GM12878 (cell line): ENCODE measurements at regions not wholly inside any gene's neighbourhood (a gene's known extent, or its start where the extent isn't known, plus 50 kb on each side); places are given as distances from the start of the nearest gene placed in this dataset.

Experiments
- ATAC-seq: fragments of 200-7000 bp; cut with Tn5 transposase; 3 replicates; pipeline ENCODE4 v1.9.1; 2020; ENCODE audit warnings: mild to moderate bottlenecking, moderate library complexity
- BruUV-seq: library from RNA; stranded (reverse); fragments of 400-500 nt; replicated peaks from 2 replicates; lab custom pipeline; 2021; lab: Mats Ljungman, UMichigan
- CTCF ChIA-PET: fragments of 300-600 bp; sonication (Branson Sonifier 250); formaldehyde crosslinking; extraction: SDS; loops from one replicate; lab custom pipeline; 2021; ENCODE audit warnings: inconsistent platforms; lab: Yijun Ruan, JAX
- POLR2A ChIA-PET: fragments of 350-600 bp; formaldehyde crosslinking; extraction: SDS; loops from one replicate; lab custom pipeline; 2021; ENCODE audit warnings: inconsistent platforms; lab: Charles Lee
- RAD21 ChIA-PET: fragments of 300-600 bp; sonication (Branson Sonifier 250); formaldehyde crosslinking; loops from one replicate; lab custom pipeline; 2023; ENCODE audit warnings: antibody characterized with exemption; ENCODE audit not compliant: unreplicated experiment; lab: Charles Lee
- SMC1A ChIA-PET: fragments of 300-600 bp; sonication (Branson Sonifier 250); formaldehyde crosslinking; loops from one replicate; lab custom pipeline; 2023; ENCODE audit not compliant: unreplicated experiment, uncharacterized antibody; lab: Charles Lee
- DNase-seq: peaks from one replicate; pipeline ENCODE4 v3.0.0-alpha.2; 2011; ENCODE audit warnings: low read depth, low spot score
- FAIRE-seq: peaks from 3 replicates; lab custom pipeline; 2011; peaks lifted over from hg19 to GRCh38; lab: Jason Lieb, UNC
- H2AFZ ChIP-seq: 2 replicates; pipeline ENCODE4 v1.6.0; 2011; ENCODE audit warnings: low read depth, low read length, control low read depth; ENCODE audit not compliant: control insufficient read depth
- H3K27ac ChIP-seq: 2 replicates; pipeline ENCODE4 v1.5.1; 2011; ENCODE audit warnings: control low read depth; ENCODE audit not compliant: control insufficient read depth, insufficient read depth
- H3K27me3 ChIP-seq, 2 experiments: replicated peaks in 1 of 2; 2 replicates each; pipeline versions ENCODE4 v1.6.0 to v1.6.1; 2011; ENCODE audit warnings: low read length in 1 of 2; ENCODE audit not compliant: control insufficient read depth in 2 of 2, insufficient read depth in 2 of 2
- H3K36me3 ChIP-seq, 2 experiments: 2 replicates each; pipeline ENCODE4 v1.5.1; 2011; ENCODE audit warnings: low read length in 1 of 2; ENCODE audit not compliant: control insufficient read depth in 2 of 2, insufficient read depth in 2 of 2
- H3K4me1 ChIP-seq: 2 replicates; pipeline ENCODE4 v1.6.1; 2011; ENCODE audit warnings: mild to moderate bottlenecking, low read length, moderate library complexity, mixed read lengths; ENCODE audit not compliant: control insufficient read depth, insufficient read depth
- H3K4me2 ChIP-seq: 2 replicates; pipeline ENCODE4 v1.6.0; 2011; ENCODE audit warnings: control low read depth; ENCODE audit not compliant: control insufficient read depth, insufficient read depth
- H3K4me3 ChIP-seq: fragments of 200-600 bp; sonication (generic); 2 replicates; pipeline ENCODE4 v1.5.1; 2016
- H3K79me2 ChIP-seq: 2 replicates; pipeline ENCODE4 v1.6.0; 2011; ENCODE audit warnings: low read length; ENCODE audit not compliant: control insufficient read depth, insufficient read depth
- H3K9ac ChIP-seq: 2 replicates; pipeline ENCODE4 v1.8.0; 2011; ENCODE audit warnings: low read length, control low read depth, mixed read lengths; ENCODE audit not compliant: control insufficient read depth, insufficient read depth
- H3K9me3 ChIP-seq: replicated peaks from 3 replicates; pipeline ENCODE4 v1.5.1; 2011; ENCODE audit warnings: mild to moderate bottlenecking, low read length; ENCODE audit not compliant: control insufficient read depth, insufficient read depth
- H4K20me1 ChIP-seq: 2 replicates; pipeline ENCODE4 v1.6.0; 2011; ENCODE audit not compliant: control insufficient read depth, insufficient read depth
- CHD1 ChIP-seq: IDR thresholded peaks from 2 replicates; pipeline ENCODE4 v1.6.1; 2012; ENCODE audit warnings: low read depth, low read length, improper control_type of control experiment
- CHD4 ChIP-seq: fragments of 200-600 bp; sonication (generic); IDR thresholded peaks from 2 replicates; pipeline ENCODE4 v1.6.1; 2016; ENCODE audit warnings: mild to moderate bottlenecking
- CREB1 ChIP-seq: IDR thresholded peaks from 2 replicates; pipeline ENCODE4 v1.6.1; 2012; ENCODE audit warnings: low read depth, mild to moderate bottlenecking, inconsistent platforms
- FOS ChIP-seq: IDR thresholded peaks from 3 replicates; pipeline ENCODE4 v1.6.1; 2011; ENCODE audit warnings: borderline replicate concordance; ENCODE audit not compliant: insufficient read length; ENCODE audit errors: extremely low read depth
- FOXK2 ChIP-seq: fragments of 450-650 bp; IDR thresholded peaks from 2 replicates; pipeline ENCODE4 v1.6.1; 2017; ENCODE audit warnings: mild to moderate bottlenecking, moderate library complexity
- HDAC6 ChIP-seq: fragments of 200-600 bp; sonication (generic); IDR thresholded peaks from one replicate; pipeline ENCODE4 v1.8.0; 2017; ENCODE audit warnings: antibody characterized with exemption; ENCODE audit not compliant: unreplicated experiment
- STAT3 ChIP-seq: IDR thresholded peaks from 2 replicates; pipeline ENCODE4 v1.6.1; 2011; ENCODE audit warnings: low read depth, low read length, improper control_type of control experiment
- TBL1XR1 ChIP-seq: IDR thresholded peaks from 2 replicates; pipeline ENCODE4 v1.6.1; 2012; ENCODE audit warnings: low read depth, low read length, improper control_type of control experiment
- ZBED1 ChIP-seq: IDR thresholded peaks from 2 replicates; pipeline ENCODE4 v1.6.1; 2016; ENCODE audit warnings: borderline replicate concordance
- WGBS: methylation state at CpG from one replicate; pipeline ENCODE4 v1.1.6; 2016; ENCODE audit warnings: low lambda C conversion rate; ENCODE audit not compliant: insufficient replicate concordance, insufficient coverage; ENCODE audit errors: missing lambda C conversion rate; 5-methylcytosine and 5-hydroxymethylcytosine counted together
- in situ Hi-C: fragments of 300-500 bp; cut with MboI; formaldehyde crosslinking; loops from 9 replicates; pipeline ENCODE4 v1.14.3; 2018; ENCODE audit warnings: mixed read lengths
- intact Hi-C: fragments of 100-400 bp; cut with micrococcal nuclease; formaldehyde crosslinking; loops from one replicate; pipeline ENCODE4 v1.14.2; 2022; ENCODE audit not compliant: unreplicated experiment
- TF ChIP-seq, protein P1 (sequence below): fragments of 450-650 bp; conservative IDR thresholded peaks from 2 replicates; pipeline ENCODE4 v1.6.1; 2017; ENCODE audit warnings: mild to moderate bottlenecking, moderate library complexity
- TF ChIP-seq, protein P2 (sequence below), 3 experiments: IDR thresholded peaks in 2 of 3; conservative IDR thresholded peaks in 1 of 3; 2 replicates each; pipeline ENCODE4 v1.5.1; 2011; ENCODE audit warnings: low read depth in 3 of 3, low read length in 3 of 3, mild to moderate bottlenecking in 3 of 3, control low read depth in 2 of 3, moderate library complexity in 2 of 3, inconsistent platforms in 1 of 3, mixed read lengths in 1 of 3; ENCODE audit not compliant: control insufficient read depth in 2 of 3, insufficient read depth in 1 of 3; ENCODE audit errors: extremely low read depth in 1 of 3
- TF ChIP-seq, protein P3 (sequence below): IDR thresholded peaks from 2 replicates; pipeline ENCODE4 v1.6.1; 2011; ENCODE audit warnings: borderline replicate concordance, low read depth, mild to moderate bottlenecking, moderate library complexity, low read length; ENCODE audit not compliant: insufficient read depth, poor library complexity, severe bottlenecking
- TF ChIP-seq, protein P4 (sequence below): fragments of 450-650 bp; IDR thresholded peaks from 2 replicates; pipeline ENCODE4 v1.6.1; 2016; ENCODE audit warnings: mild to moderate bottlenecking
- TF ChIP-seq, protein P5 (sequence below): IDR thresholded peaks from 2 replicates; pipeline ENCODE4 v1.6.1; 2012; ENCODE audit warnings: low read length, inconsistent platforms

DNA sequence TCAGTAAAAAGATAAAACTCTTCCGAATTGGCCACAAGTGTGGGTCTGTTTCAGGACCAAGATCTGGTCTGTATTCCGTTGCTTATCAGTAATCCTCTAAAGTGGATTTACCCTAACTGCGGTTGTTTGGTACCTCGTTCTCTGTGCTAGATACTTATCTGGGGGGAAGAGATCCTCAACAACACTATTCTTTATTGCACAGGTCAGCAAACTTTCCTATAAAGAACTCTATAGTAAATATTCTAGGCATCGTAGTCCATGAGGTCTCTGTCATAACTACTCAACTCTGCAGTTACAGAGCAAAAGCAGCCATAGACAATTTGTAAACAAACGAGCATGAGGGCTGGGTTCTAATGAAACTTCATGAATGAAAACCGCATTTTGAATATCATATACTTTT lies 335.8 kb upstream of the KIF2A start (continued):
- TF ChIP-seq, protein P1, sequence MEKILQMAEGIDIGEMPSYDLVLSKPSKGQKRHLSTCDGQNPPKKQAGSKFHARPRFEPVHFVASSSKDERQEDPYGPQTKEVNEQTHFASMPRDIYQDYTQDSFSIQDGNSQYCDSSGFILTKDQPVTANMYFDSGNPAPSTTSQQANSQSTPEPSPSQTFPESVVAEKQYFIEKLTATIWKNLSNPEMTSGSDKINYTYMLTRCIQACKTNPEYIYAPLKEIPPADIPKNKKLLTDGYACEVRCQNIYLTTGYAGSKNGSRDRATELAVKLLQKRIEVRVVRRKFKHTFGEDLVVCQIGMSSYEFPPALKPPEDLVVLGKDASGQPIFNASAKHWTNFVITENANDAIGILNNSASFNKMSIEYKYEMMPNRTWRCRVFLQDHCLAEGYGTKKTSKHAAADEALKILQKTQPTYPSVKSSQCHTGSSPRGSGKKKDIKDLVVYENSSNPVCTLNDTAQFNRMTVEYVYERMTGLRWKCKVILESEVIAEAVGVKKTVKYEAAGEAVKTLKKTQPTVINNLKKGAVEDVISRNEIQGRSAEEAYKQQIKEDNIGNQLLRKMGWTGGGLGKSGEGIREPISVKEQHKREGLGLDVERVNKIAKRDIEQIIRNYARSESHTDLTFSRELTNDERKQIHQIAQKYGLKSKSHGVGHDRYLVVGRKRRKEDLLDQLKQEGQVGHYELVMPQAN, result no peak
- no peak for TF ChIP-seq ZBED1
- TF ChIP-seq, protein P2, sequence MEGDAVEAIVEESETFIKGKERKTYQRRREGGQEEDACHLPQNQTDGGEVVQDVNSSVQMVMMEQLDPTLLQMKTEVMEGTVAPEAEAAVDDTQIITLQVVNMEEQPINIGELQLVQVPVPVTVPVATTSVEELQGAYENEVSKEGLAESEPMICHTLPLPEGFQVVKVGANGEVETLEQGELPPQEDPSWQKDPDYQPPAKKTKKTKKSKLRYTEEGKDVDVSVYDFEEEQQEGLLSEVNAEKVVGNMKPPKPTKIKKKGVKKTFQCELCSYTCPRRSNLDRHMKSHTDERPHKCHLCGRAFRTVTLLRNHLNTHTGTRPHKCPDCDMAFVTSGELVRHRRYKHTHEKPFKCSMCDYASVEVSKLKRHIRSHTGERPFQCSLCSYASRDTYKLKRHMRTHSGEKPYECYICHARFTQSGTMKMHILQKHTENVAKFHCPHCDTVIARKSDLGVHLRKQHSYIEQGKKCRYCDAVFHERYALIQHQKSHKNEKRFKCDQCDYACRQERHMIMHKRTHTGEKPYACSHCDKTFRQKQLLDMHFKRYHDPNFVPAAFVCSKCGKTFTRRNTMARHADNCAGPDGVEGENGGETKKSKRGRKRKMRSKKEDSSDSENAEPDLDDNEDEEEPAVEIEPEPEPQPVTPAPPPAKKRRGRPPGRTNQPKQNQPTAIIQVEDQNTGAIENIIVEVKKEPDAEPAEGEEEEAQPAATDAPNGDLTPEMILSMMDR (IDR thresholded peaks at IDR 0.05 in 2 of 3, conservative IDR thresholded peaks at IDR 0.05 in 1 of 3; ENCODE audit: control insufficient read depth in 2 of 3, extremely low read depth in 1 of 3, insufficient read depth in 1 of 3, low read depth in 3 of 3, low read length in 3 of 3), result no peak
- TF ChIP-seq, all 136 proteins: peak for 0

DNA sequence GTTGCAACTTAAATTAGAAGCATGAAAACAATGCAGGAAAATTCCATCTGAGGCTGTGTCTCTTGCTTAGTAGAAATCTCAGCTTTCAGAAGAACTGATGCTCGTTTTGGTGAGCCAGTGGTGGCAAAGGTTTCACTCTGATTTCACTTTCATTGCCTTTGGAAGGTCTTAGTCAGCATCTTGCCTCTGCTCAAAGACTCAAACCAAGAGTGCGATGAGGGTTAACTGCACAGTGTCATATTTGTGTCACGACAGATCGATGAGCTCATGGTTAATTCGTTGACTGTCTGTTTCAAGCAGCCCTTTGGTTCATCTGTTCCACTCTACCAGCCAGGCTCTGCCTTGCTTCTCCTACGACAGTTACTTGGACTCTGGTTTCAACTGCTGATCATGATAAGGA lies 331.3 kb upstream of the KIF2A start:
- POLR2A ChIA-PET, result no interaction called here
- CTCF ChIA-PET, result no interaction called here
- BruUV-seq, result no TSS peak
- no peak overlapping the region for H3K4me2 ChIP-seq
- no peaks in the 10 kb centered on the region; a peak in 1 of 4 replicates for H3K27me3 ChIP-seq
- H3K79me2 ChIP-seq, result no peaks in the 10 kb centered on the region
- intact Hi-C loops (no loop called here), in situ Hi-C loops (no loop called here)
- SMC1A ChIA-PET, result interaction anchor here (0.5 kb wide), 1 partner anchor 36 kb away, joined by 3 read pairs; no protein-coding TSS in a partner anchor
- H3K4me1 ChIP-seq, result no peaks in the 10 kb centered on the region
- DNase-seq (no peak), ATAC-seq (peak; percentile 60), FAIRE-seq (no peak)
- RAD21 ChIA-PET, result no interaction called here
- H2AFZ ChIP-seq, result no peak overlapping the region
- H3K9me3 ChIP-seq, result no peaks in the 10 kb centered on the region
- 2% methylated on average over 6 of the region's 6 CpGs for WGBS
- no peaks in the 10 kb centered on the region for H3K36me3 ChIP-seq
- H3K4me3 ChIP-seq, result no peak overlapping the region
- H4K20me1 ChIP-seq, result no peaks in the 10 kb centered on the region
- H3K27ac ChIP-seq, result no peak overlapping the region
- no peak overlapping the region for H3K9ac ChIP-seq
- TF ChIP-seq CHD1, result no peak
- no peak for TF ChIP-seq TBL1XR1
- TF ChIP-seq, protein P3, sequence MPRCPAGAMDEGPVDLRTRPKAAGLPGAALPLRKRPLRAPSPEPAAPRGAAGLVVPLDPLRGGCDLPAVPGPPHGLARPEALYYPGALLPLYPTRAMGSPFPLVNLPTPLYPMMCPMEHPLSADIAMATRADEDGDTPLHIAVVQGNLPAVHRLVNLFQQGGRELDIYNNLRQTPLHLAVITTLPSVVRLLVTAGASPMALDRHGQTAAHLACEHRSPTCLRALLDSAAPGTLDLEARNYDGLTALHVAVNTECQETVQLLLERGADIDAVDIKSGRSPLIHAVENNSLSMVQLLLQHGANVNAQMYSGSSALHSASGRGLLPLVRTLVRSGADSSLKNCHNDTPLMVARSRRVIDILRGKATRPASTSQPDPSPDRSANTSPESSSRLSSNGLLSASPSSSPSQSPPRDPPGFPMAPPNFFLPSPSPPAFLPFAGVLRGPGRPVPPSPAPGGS, result no peak
- TF ChIP-seq, protein P4, sequence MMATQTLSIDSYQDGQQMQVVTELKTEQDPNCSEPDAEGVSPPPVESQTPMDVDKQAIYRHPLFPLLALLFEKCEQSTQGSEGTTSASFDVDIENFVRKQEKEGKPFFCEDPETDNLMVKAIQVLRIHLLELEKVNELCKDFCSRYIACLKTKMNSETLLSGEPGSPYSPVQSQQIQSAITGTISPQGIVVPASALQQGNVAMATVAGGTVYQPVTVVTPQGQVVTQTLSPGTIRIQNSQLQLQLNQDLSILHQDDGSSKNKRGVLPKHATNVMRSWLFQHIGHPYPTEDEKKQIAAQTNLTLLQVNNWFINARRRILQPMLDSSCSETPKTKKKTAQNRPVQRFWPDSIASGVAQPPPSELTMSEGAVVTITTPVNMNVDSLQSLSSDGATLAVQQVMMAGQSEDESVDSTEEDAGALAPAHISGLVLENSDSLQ, result no peak
- TF ChIP-seq, protein P5, sequence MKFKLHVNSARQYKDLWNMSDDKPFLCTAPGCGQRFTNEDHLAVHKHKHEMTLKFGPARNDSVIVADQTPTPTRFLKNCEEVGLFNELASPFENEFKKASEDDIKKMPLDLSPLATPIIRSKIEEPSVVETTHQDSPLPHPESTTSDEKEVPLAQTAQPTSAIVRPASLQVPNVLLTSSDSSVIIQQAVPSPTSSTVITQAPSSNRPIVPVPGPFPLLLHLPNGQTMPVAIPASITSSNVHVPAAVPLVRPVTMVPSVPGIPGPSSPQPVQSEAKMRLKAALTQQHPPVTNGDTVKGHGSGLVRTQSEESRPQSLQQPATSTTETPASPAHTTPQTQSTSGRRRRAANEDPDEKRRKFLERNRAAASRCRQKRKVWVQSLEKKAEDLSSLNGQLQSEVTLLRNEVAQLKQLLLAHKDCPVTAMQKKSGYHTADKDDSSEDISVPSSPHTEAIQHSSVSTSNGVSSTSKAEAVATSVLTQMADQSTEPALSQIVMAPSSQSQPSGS, result 0 out of 2 replicates have a peak, but pooled peaks have one; percentile 23
- TF ChIP-seq FOS, result no peak
- TF ChIP-seq STAT3, result no peak
- TF ChIP-seq CREB1, result peak; percentile 38; the same call in 1 of the 2 replicates
- TF ChIP-seq CHD4, result no peak
- TF ChIP-seq FOXK2, result no peak
- TF ChIP-seq HDAC6, result no peak
- peak; percentile 80; the same call in 1 of the 2 replicates for TF ChIP-seq ZBED1
